C4-2B (cell line): ENCODE measurements at regions not wholly inside any gene's neighbourhood (a gene's known extent, or its start where the extent isn't known, plus 50 kb on each side); places are given as distances from the start of the nearest gene placed in this dataset.

Experiments
- H3K27ac ChIP-seq: fragments of 450-650 bp; 2 replicates; pipeline ENCODE4 v1.5.1; 2017
- ZFX ChIP-seq: fragments of 450-650 bp; IDR thresholded peaks from 2 replicates; pipeline ENCODE4 v1.6.1; 2017
- TF ChIP-seq, protein P1 (sequence below): fragments of 450-650 bp; conservative IDR thresholded peaks from 2 replicates; pipeline ENCODE4 v1.5.1; 2017; ENCODE audit warnings: mild to moderate bottlenecking

DNA sequence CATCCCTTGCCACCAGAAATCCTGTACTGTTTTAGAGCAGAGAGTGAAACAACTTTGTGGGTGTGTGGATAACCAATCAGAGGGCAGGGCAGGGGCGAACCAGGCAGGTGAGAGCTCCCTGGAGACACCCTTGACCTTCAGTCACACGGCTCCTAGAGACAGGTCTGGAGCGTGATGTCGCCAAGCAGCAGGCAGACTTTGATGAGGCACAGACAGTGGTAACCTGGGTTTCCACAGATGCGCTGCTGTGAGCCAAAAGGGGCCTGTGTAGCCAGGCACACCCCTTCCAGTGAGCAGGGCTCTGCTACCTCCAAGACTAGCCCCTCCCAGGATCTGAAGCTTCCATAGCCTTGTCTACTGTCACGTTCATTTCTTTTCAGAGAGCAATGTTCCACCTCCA lies 317.8 kb upstream of the ADCY2 start:
- no peak overlapping the region for H3K27ac ChIP-seq
- TF ChIP-seq ZFX: no peak
- TF ChIP-seq, protein P1, sequence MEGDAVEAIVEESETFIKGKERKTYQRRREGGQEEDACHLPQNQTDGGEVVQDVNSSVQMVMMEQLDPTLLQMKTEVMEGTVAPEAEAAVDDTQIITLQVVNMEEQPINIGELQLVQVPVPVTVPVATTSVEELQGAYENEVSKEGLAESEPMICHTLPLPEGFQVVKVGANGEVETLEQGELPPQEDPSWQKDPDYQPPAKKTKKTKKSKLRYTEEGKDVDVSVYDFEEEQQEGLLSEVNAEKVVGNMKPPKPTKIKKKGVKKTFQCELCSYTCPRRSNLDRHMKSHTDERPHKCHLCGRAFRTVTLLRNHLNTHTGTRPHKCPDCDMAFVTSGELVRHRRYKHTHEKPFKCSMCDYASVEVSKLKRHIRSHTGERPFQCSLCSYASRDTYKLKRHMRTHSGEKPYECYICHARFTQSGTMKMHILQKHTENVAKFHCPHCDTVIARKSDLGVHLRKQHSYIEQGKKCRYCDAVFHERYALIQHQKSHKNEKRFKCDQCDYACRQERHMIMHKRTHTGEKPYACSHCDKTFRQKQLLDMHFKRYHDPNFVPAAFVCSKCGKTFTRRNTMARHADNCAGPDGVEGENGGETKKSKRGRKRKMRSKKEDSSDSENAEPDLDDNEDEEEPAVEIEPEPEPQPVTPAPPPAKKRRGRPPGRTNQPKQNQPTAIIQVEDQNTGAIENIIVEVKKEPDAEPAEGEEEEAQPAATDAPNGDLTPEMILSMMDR: no peak

DNA sequence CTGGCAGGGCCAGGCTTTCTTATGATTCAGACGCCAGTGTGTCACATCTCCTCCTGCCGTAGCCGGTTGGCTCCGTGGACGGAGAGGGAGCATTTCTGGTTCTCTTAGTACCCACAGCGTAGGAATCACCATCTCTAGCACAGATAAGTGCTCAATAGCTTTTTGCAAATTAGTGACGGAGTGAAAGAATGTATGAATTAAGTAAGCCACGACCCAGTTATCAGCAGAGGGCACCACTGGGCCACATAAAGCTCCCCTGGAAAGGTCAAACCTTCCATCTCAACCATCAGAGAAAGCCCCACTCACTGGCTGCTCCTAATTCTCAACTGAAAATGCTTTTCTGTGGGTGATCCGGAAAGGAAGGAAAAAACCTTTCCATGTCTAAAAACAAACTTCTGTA lies 317.0 kb upstream of the ADCY2 start:
- H3K27ac ChIP-seq: no peak overlapping the region
- TF ChIP-seq ZFX: no peak
- TF ChIP-seq, protein P1: peak; percentile 50

DNA sequence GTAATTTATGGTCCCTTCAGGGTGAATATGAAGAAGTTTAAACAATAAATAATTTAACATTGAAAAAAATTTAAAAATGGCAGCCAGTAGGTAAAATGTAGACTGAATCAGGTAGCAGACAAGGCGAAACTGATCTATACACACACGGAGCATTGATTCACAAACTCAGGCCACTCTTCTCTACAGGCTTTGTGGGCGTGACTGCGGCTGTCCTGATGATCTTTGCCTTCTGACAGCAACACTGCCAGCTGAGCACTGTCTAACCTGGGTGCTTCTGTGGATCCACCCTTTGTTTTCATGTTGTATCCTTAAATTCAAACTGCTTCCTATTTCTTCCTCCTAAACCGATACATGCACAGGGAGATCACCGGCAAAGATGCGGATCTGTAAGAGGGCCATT lies 315.4 kb upstream of the ADCY2 start:
- TF ChIP-seq, protein P1: no peak
- no peak for TF ChIP-seq ZFX
- H3K27ac ChIP-seq: no peak overlapping the region

DNA sequence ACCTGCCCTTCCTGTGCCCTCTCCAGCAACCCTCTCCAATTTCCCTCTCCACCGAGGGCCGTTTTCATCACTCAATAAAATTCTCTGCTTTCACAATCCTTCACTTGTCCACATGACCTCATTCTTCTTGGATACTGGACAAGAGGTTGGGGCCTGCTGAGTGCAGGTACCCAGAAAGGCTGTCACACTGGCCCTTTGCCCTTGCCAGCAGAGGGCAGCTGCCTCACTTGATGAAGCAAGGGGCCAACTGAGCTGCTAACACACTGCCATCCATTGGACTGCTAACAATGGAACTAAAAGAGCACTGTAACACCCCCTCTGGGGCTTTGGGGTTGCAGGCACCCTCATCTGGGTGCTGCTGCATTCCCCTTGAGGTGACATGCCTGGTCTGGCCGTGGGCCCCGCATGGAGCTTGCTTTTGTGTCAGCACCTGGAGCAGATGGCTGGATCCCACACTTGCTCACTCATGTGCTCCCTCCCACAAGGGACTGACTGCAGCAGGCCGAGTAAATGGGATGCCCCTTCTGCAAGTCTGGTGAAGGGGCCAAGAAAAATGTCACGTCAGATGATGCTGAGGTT lies 308.1 kb upstream of the ADCY2 start:
- H3K27ac ChIP-seq: no peak overlapping the region
- TF ChIP-seq, protein P1: peak; percentile 19
- no peak for TF ChIP-seq ZFX

DNA sequence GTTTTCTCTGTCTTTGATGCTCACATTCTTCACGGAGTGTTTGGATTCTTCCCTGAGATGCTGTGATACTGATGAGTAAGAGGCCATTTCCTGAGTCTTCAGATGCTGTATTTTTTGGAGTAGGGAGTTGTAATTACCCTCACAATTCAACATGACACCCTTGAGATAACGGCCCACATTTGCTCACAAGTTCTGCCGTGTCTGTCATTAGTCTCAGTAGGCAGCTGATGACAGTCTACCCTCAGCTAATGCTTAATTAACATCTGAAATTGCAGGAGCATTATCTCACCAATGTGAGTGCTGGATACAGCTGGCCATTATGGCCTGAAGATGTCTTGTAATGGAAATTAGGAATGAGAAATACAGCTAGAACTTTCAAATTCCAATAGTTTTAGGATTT lies 307.1 kb upstream of the ADCY2 start:
- TF ChIP-seq, protein P1: no peak
- TF ChIP-seq ZFX: no peak
- H3K27ac ChIP-seq: no peak overlapping the region

DNA sequence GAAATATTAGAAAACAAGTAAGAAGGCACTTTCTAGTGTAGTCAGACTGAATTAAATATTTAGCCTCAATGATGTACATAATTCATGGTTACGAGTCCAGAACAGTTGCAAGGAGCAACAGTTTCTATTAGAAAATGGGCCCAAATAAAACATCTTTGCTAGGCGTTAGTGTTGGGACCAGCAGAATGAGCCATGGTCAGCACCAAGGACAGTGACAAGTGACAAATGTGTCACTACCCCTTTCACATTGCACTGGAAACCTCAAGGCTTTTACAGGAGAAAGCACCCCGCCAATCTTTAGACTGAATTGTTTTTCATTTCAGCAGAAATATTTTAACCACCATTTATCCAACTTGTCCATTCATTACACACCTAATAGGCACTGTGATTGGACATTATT lies 301.3 kb upstream of the ADCY2 start:
- no peak for TF ChIP-seq ZFX
- TF ChIP-seq, protein P1: no peak
- no peak overlapping the region for H3K27ac ChIP-seq

DNA sequence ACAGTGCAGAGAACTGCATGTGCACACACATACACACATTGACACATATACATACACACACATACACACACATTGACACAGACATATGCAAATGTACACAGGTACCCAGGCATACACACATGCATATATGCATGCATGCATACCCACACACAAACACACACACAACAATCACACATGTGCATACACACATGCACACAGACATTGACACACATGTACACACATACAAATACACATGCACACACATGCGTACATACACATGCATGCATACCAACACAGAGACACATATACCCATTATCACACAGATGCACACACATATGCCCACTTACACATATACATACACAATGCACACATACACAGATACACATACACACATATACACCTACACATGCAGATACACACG lies 299.6 kb upstream of the ADCY2 start:
- TF ChIP-seq, protein P1: no peak
- TF ChIP-seq ZFX: no peak
- H3K27ac ChIP-seq: no peak overlapping the region
